Hematopoietic multipotent progenitor cell treated with erythropoietin and hydrocortisone succinate and interleukin-3 and kit ligand, for 8 days (in vitro differentiated cells): ENCODE measurements at regions not wholly inside any gene's neighbourhood (a gene's known extent, or its start where the extent isn't known, plus 50 kb on each side); places are given as distances from the start of the nearest gene placed in this dataset.

Source experiments
- DNase-seq: peaks from one replicate; pipeline ENCODE4 v3.0.0-alpha.2; 2015

DNA sequence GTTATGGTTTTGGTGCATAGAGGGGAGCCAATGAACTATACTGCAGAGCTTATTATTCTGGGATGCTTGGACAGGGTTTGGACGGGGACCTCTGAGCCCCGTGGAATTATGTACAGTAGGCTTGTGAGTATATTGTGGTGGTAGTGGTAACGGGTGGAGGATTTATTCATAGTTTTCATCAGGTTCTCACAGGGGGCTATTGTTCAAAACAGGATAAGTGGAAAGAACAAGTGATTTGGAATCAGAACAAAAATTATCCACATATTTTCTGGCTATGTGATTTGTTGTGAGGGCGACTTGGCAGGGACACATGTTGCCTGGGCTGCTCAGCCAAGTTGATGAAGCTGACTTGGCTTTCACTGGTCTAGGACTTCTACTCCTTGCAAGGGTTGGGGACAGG lies 64.6 kb upstream of the ELOVL5 start:
- no peak for DNase-seq

GRCh38 chr6:53412751-53413150 lies 64.0 kb upstream of the ELOVL5 start:
- DNase-seq = no peak

- no peak for DNase-seq
Measured at GRCh38 chr6:53412021-53412715, 63.4 kb upstream of the ELOVL5 start.

- no peak for DNase-seq
Measured at GRCh38 chr6:53411451-53411850, 62.7 kb upstream of the ELOVL5 start.

GRCh38 chr6:53410508-53411258 lies 61.9 kb upstream of the ELOVL5 start:
- DNase-seq = peak; percentile 80

DNA sequence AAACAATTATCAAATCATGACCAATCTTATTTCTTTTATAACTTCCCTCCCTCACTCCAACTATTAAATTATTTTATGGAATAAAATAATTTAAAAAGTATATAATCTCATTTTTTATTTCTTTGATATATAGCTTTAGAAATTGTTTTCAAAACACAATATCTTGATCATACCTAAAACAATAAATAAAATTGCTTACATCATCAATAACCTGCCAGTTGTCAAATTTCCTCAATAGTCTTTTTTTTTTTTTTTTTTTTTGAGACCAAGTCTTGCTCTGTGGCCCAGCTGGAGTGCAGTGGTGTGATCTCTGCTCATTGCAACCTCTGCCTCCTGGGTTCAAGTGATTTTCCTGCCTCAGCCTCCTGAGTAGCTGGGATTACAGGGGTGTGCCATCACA lies 60.1 kb upstream of the ELOVL5 start:
- no peak for DNase-seq

GRCh38 chr6:53399027-53399344 lies 50.2 kb upstream of the ELOVL5 start:
- DNase-seq = no peak

- DNase-seq = no peak
Measured at GRCh38 chr6:53398247-53399026, 49.7 kb upstream of the ELOVL5 start.
